NCI-H524 (cell line): ENCODE measurements at regions not wholly inside any gene's neighbourhood (a gene's known extent, or its start where the extent isn't known, plus 50 kb on each side); places are given as distances from the start of the nearest gene placed in this dataset.

ENCODE experiments used
- DNase-seq, 2 experiments: peaks; one replicate each; lab custom pipeline; 2025; lab: John Stamatoyannopoulos, UW

DNA sequence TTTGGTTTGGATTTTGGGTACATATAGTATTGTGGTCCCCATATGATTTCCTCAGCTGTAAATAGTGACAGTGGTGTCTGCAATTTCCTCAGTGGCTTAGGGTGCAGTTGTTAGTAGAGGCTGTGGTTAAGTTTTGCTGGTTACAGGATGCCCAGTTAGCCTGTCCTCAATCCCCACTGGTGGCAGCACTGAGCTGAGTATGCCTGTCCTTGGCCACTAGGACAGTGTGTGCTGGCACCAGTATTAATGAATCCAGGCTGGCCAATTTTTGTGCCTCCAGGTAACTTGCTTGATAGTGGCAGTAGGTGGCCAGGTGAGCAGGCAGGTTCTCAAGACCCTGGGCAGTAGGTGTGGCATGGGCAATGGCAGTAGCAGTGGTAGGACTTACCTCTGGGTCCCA is 973.1 kb downstream of the TMEM182 start:
- DNase-seq = no peak

DNA sequence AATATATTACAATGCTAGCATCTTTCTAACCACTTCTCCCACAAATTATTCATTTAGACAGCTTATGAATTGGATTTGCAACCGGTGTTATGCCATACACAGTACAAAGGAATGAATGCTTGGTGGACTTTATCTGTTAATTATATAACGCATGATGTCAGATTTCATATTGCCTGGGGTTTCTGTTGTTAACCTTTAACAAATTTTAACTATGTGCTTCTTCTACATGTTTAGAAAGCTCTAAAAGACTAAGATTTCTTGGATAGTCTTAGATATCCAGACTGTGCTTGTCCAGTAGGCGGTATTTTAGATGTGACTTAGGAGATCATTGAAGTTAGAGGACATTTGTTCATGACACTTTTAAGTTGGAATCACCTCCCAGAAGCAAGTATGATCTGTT is 976.3 kb downstream of the TMEM182 start:
- DNase-seq = no peak

DNA sequence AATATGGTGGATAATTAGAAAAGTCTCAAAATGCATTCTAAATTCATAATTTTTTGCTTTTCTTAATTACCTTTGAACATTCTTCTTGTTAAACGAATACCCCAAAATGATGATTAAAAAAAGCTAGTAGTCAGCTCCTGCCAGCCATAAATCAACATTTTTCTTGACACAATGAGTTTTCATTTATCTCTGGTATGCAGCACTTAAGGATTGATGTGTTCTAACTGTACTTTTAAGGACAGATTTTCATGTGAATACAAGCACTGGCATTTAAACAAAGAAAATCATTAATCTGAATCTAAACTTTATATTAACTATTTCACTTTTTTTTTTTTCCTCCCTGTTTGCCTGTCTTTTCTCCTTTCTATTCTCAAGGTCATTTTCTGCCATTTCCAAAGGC is 976.8 kb downstream of the TMEM182 start:
- no peak for DNase-seq

DNA sequence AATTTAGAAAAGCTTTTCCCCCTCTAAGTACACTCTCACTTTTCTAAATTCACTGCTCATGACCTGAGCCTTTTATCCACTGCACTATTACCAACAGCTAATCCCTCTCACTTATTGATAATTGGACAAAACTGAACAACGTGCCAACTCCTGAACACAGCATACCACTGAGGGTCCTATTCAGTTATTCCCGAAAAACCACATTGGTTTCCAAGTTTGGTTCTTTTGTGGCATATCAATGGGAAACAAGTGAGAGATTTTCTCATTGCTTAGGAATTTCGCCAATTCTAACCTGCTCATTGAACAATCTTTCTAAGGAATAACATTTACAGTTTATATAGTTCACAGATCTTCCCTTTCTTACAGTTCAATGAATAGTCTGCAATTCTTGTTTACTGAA is 977.4 kb downstream of the TMEM182 start:
- DNase-seq = no peak

DNA sequence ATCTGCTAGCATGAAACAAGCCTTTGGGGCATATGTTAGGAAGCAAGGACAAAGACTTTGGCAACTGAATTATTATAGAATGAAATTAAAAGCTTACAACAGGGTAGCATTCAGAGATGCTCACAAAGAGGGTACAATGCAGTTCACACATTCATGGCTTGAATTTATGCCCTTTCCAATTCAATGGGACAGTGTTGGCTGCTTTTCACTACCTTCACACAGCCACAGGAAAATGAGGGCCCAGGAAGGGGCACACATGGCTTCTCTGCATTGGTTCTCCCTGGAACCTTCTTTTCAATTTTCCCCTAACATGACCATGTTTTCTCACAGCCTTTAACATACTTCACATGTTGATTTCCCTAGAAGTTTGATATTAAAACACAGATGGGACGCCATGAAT is 978.1 kb downstream of the TMEM182 start:
- DNase-seq = no peak

DNA sequence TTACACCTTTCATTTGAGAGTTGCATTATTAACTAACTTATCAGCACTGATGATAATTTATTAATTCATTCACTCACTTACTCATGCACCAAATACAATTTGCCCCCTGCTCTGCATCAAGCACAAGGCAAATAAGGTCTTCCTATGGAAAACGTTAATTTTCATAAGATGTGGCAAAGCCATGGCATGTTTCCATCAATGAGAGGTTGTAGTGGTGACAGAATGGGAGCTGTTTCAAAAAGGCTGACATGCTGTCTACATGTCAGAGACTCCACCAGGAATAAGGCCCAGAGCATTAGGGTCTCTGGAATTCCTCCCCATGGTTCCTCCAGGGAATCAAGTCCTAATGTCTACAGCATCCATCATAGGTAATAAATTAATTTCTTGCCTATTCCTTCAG is 978.8 kb downstream of the TMEM182 start:
- DNase-seq = no peak

DNA sequence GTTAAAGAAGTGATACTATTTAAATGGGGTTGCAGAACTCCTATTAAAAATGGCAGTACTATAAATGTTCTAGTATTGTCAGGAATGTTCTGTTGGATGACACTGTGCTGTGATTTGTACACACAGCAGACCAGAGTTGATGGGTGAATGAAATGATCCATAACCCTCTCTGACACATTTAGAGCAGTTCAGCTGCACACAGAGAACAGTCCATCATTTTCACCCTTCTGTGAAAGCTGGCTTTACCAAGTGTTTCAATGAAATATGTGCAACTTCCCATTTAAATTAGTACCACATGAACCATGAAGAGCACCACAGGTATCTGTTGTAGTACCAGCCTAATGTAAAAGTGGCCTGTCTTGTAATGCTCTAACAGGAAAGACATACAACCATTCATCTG is 981.4 kb downstream of the TMEM182 start:
- DNase-seq = no peak

DNA sequence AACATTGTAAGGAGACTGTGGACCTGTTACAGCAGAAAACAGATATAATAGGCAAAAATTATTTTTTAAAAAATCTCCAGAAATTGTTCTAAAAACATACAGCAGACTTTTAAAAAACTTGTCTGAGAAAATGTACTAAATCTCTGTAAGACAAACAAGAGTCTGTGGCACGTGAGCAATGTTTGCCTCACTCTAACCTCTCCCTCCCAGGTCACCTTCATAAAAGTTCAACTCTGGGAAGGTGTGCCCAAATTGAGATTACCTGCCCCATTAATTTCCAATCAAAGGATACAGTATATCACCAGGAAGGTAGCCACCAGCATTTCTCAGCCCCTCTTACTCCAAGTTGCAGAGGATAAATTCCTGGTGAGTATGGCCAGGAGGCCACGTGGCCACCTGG is 992.7 kb downstream of the TMEM182 start:
- no peak for DNase-seq

DNA sequence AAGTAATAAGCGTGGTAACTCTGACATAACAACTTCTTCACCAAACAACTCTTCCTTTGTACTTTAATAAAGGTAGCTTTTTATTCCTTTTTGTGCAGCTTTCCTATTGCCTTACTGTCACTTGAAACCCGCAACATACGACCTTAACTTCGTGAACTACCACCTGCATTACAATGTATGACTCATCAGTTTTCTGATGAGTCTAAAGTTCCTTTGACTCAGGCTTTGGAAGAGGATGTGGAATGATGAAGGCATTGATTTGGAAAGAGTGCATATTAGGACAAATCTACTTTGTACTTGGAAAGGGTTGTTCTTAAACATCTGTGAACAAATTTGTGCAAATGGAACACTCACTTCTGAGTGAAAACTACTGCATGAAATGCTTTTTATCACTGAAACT is 1012.1 kb downstream of the TMEM182 start:
- no peak for DNase-seq

DNA sequence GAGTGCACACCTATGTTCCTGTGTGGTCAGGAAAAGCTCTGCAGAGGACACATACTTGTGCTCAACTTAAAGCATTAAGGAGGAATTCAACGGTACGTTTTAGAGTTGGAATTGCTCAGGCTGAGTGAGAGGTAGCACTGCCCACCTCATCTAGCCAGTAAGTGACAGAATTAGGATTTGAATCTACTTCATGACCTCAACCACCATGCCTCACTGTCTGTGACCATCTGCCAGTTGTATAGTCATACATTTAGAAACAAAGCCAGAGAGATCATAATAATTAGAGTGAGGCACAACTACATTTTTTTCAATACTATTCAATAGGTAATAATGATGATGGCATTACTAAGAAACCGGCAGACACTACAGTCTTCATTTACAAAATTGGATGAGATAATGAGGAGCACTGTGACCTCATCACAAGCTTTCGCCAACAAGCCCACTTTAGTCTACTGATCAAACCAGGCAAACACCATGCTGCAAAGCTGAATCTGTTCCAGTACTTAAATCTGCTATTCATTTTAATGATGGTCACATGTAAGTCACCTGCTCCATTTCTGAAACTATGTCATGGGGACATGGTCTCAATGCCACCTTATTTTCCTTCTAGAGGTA is 1018.4 kb downstream of the TMEM182 start:
- no peak for DNase-seq

DNA sequence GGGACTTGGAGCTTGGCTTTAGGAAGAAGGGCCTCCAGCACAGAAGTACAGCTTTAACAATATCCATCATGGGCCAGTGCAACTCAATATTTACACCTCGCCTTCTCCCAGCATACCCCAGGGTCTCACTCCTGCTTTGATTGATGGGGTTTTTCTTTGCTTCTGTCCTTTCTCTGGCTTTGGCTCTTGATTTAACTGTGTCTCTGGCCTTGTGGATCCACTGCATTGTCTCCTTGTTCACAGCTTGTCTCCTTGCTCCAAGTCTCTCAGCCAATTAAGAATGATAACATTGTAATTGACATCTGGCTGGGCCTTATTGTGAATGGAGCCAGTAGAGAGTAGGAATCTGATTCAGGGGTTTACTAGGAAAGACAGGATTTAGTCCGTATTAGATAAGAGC is 1019.5 kb downstream of the TMEM182 start:
- DNase-seq = peak in 1 of 2 experiments; percentile 4

DNA sequence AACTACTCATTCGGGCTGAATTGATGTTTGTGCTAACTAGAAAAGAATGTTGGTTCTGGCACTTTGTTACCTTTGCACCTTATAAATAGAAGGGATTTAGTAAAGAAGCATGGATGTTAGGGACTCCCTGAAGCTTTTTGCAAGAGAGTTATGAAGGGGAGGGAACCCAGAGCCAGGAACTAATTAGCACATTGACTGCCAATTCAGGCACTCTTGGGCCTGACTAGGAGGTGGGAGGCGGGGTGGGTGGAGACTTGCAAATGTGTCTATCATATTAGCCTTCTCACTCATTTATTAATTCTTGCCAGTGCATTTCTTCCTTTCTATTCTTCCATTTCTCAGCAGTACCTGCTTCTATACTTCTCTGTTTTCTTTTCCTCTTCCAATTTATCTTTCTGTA is 1022.4 kb downstream of the TMEM182 start:
- no peak for DNase-seq

DNA sequence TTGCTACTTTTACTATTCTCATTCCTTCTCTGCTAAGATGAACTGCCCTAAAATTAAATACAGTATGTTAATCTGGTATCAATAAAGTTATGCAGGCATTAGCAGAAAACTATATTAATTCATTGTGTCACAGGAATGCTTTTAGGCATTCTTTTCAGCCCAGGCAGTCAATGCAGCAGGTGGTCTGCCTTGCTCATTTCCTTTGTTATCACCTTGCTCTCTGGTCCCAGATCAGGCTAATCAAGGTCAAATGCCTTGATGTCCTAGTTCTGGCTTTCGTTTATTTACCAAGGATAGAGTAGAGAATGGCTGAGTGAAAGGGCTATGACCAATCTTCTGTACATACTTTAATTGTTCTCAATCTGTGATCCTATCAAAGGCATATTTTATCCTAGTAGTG is 1023.6 kb downstream of the TMEM182 start:
- no peak for DNase-seq

DNA sequence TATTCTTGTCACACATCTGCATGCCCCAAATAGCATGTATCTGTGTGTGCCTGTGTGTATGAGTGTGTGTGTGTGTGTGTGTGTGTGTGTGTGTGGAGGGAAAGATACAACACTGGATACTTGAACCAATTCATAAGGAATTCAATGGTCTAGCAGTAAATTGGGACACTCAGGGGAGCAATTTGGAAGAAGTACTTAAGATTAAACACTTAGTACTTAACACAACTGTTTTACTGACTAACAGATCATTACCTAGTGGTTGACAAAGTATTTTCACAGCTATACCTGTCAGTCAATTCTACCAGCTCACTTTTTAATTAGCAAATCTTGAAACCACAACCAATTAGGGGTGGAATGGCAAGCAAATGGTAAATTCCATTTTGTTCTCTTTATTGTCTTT is 1024.1 kb downstream of the TMEM182 start:
- DNase-seq = peak in 1 of 2 experiments; percentile 0

DNA sequence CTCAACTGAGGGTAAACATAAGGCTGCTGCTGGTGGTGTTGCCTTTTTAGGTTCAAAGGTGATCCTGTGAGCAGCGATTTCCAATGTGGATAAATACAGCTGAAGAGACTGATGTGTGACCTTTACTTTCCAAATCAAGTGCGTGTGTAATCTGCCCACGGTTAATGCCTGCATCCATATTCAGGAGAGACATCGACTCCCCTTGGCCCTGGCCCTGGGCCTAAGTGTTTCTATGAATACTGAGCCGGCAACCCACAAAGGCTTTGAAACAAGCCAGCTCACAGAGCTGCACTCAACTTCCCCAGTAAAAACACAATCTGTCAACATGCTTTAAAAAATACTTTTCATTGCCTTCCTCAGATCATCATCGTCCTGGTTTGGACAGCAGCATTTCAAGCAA is 1026.6 kb downstream of the TMEM182 start:
- no peak for DNase-seq

DNA sequence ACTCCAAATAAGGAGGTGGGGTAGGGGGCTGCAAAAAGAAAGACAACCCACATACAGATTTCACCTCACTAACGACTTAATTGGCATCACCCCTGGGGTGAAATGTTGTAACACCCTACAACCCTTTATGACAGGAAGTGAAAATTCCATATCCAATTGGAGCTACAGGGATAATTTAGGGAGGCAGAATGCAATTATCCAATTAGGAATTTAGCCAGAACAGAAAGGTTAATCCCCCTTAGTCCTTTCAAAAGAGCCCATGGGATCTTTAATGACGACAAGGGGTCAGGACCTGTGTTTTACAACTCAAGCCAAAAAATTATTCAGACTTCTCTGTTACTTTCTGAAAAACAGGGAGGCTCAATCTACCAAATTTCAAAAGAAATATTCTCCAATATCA is 1027.1 kb downstream of the TMEM182 start:
- no peak for DNase-seq

DNA sequence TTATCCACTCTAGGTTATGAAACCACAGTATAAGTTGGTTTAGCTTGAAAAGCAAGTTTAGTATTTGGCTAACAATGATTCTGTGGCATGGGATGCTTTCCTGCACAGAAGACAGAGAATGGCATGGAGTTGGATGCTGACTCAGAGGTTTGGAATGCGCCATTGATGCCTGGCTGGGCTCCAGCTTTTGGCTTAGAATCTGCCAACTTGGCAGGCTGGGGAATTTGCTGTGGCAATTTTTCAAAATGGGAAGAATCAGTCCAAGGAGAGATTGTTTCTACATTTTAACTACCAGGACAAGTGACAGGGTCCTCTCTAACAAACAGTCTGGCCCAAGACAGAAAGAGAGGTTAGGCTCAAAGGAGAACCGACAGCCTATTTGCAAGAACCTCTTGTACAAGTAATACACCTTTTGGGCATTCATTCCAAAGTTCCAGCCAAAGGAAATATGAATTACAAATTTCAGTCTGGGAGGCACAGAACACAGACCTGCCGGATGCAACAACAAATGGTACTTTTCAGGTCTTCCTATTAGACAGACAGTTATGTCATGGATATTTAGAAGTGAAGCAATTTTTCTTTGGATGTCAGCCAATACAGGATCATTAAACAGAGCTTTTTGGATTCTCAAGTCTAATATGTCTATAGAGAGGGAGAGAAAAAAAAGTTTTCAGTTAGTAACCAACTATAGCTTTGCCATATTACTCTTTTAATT is 1027.7 kb downstream of the TMEM182 start:
- peak in 1 of 2 experiments; percentile 25 for DNase-seq

DNA sequence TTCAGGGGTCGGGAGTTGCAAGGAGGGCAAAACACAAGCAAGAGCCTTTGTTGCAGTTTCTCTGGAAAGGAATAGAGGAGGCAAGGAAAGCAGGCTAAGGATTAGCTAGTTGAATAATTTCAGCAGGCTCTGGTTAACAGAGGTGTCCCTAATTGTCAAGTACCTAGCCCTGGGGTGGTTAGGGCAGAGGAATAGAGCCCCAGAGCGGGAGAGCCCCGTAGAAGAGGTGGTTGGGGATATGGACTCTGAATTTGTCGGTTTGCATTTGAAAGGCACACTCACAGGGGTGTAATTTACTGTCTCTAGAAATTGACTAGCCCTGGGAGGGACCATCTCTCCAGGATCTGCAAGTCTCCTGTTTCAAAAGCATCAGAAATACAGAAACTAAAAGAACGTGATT is 1030.2 kb downstream of the TMEM182 start:
- DNase-seq = no peak

DNA sequence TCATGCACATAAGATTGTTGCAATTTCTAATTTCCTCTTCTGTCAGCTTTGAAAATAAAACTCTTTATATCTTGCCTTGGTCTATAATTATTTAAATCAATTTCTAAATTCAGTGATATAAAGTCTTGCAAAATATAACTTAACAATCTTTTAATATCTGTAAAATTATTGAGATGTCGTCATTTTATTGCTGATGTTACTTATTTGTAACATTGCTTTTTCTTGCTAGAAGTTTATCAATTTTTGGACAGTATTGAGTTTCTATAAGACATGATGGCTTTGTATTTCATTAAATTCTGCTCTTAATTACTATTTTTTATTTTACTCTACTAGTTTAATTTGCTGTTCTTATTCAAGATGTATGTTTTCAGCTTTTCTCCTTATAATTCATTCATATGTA is 1036.5 kb downstream of the TMEM182 start:
- DNase-seq = no peak

DNA sequence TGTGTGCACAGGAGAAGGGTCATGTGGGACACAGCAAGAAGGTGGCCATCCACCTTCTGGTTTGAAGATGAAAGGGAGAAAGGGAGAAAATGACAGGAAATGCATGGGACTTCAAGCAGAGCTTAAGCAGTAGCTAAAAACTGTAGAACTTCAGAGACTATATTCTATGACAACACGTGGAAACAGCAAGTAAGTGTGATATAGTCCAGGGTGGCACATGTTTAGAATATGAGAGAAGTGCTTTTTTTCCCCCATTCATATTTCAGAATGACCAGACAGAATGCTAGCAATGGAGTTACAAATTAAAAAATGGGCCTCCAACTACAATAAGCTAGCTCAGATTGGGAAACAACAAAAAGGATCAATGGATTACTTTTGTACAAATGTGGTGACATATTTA is 1042.2 kb downstream of the TMEM182 start:
- no peak for DNase-seq

DNA sequence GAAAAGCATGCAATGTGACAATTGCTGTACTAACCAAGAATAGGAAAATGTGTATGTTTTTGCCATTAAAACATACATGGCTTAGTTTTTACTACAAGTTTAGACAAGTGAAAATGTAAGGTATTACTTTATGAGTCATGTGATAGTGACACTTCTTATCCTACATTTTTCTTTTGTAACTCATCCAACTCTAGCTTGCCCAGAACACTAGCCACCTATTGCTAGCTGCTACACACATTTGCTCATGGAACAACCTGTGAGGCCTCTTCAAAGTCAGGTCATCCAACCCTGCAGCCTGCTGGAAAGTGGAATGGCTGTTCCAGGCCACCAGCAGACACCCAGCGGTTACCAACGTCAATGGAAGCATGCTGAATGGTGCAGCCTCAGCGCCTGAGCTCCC is 1043.9 kb downstream of the TMEM182 start:
- no peak for DNase-seq

DNA sequence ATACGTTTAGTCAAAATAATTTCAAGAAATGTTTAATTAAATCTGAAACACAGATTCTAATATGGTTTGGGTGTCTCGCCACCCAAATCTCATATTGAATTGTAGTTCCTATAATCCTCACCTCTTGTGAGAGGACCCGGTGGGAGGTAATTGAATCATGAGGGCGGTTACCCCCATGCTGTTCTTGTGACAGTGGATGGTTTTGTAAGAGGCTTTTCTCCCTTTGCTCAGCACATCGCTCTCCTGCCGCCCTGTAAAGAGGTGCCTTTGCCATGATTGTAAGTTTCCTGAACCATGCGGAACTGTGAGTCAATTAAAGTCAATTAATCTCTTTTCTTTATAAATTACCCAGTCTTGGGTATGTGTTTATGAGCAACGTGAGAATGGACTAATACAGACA is 1045.1 kb upstream of the POU3F3 start:
- DNase-seq = no peak

DNA sequence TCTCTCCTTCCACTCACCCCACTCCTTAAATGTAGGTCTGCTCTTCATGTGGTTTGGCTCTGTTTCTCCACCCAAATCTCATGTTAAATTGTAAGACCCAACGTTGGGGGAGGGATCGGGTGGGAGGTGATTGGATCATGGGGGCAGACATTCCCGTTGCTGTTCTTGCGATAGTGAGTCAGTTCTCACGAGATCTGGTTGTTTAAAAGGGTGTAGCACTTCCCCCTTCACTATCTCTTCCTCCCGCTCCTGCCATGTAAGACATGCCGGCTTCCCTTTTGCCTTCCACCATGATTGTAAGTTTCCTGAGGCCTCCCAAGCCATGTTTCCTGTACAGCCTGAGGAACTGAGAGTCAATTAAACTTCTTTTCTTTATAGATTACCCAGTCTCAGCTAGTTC is 1044.5 kb upstream of the POU3F3 start:
- DNase-seq = no peak

DNA sequence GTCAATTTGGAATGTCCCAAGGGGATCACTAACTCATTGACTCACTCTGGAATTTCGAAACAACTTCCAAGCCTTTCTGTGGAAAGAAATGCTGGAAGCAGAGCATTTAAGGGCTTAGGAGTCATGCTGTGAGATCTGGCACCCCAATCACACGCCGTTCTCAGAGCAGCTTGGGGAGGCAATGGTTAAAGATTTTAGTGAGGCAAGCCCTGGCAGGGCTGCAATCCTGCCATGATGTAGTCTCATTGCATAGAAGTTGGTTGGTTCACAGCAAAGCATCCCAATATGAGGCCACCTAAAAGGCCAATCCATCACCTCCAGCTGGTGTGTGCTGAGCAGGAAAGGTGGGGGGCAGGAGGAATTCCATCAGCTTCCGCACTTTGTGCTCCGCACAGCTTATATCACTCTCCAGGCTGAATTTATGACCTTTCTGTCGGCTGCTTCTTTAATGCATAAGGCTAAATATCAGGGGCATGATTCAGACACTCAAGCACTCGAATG is 1043.9 kb upstream of the POU3F3 start:
- no peak for DNase-seq
